ENCODE measurements at regions not wholly inside any gene's neighbourhood (a gene's known extent, or its start where the extent isn't known, plus 50 kb on each side); places are given as distances from the start of the nearest gene placed in this dataset.

DNA sequence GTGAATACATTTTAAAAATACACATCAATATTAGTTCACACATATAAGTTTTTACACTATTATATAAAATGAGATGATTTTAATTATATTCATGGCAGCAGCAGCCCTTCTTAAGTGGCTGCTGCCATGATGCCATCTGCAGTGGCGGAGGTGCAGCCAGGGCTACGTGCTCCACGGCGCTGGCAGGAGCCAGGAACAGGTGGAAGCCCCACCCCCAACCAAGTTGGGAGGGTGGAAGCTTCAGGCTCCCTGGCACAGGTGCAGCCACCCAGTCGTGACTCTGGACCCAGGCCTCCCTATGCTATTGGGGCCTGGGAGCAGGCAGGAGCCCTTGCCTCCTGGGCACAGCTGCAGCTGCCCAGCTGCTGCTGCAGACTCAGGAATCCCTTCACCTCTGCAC, 646.9 kb upstream of the PCDH9 start:
- Histone ChIP-seq H3K9ac (ENCODE audit: insufficient read length, low read depth) (no peak overlapping the region), H3K4me3 (ENCODE audit: insufficient read length, low read depth) (no peak overlapping the region), H3K9me3 (ENCODE audit: insufficient read depth, low read length) (no peaks in the 10 kb centered on the region), H3K4me1 (ENCODE audit: insufficient read depth, insufficient read length) (no peaks in the 10 kb centered on the region), H3K36me3 (ENCODE audit: insufficient read depth, insufficient read length, low read length) (no peaks in the 10 kb centered on the region), H3K27me3 (ENCODE audit: insufficient read depth, insufficient read length) (no peaks in the 10 kb centered on the region)
- no peak for DNase-seq (ENCODE audit: low read depth, low spot score)
- no peak for TF ChIP-seq SUZ12 (IDR thresholded peaks at IDR 0.05; ENCODE audit: extremely low read depth, insufficient read depth, insufficient read length)
- TF ChIP-seq YY1 (IDR thresholded peaks at IDR 0.05; ENCODE audit: insufficient read depth, insufficient read length), result no peak
- no peak for TF ChIP-seq ZNF274 (IDR thresholded peaks at IDR 0.05; ENCODE audit: low read depth, low read length)

DNA sequence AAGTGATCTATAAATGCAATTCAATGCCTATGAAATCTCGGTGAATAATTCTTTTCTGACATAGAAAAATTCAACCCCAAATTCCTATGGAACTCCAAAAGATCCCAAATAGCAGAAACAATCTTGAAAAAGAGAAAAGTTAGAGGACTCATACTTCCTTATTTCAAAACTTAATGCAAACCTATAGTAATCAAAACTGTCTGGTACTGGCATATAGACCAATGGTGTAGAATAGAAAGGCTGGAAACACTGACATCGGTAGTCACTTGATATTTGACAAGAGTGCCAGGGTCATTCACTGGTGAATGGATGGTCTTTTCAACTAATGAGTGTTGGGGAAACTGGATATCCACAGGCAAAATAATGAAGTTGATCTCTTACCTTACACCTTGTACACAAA, 637.1 kb upstream of the PCDH9 start:
- H3K9me3 ChIP-seq (ENCODE audit: insufficient read depth, low read length), result no peaks in the 10 kb centered on the region
- TF ChIP-seq YY1 (IDR thresholded peaks at IDR 0.05; ENCODE audit: insufficient read depth, insufficient read length) (no peak), SUZ12 (IDR thresholded peaks at IDR 0.05; ENCODE audit: extremely low read depth, insufficient read depth, insufficient read length) (no peak)

DNA sequence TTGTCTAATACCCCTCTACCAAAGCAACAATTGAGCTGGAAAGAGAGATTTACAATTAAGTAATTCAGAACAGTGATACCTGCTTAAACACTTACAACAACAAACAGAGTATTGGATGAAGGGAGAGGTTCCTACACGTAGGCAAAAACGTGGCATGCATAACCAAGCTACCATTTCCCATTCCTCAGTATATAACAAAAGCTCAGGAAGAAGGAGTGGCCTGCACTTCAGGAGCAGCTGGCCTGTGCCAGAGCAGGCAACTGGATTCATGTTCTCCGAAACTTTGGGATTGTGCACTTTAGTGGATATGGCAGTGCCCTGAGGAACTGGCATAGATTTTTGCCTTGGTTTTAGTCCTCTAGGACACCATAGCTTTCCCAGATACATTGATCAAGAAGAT, 630.2 kb upstream of the PCDH9 start:
- Histone ChIP-seq H3K4me3 (ENCODE audit: insufficient read length, low read depth) (no peak overlapping the region), H3K36me3 (ENCODE audit: insufficient read depth, insufficient read length, low read length) (no peaks in the 10 kb centered on the region), H3K4me1 (ENCODE audit: insufficient read depth, insufficient read length) (no peaks in the 10 kb centered on the region), H3K9ac (ENCODE audit: insufficient read length, low read depth) (no peak overlapping the region), H3K27me3 (ENCODE audit: insufficient read depth, insufficient read length) (no peaks in the 10 kb centered on the region), H3K9me3 (ENCODE audit: insufficient read depth, low read length) (no peaks in the 10 kb centered on the region)
- no peak for DNase-seq (ENCODE audit: low read depth, low spot score)
- TF ChIP-seq ZNF274 (IDR thresholded peaks at IDR 0.05; ENCODE audit: low read depth, low read length), result no peak
- no peak for TF ChIP-seq YY1 (IDR thresholded peaks at IDR 0.05; ENCODE audit: insufficient read depth, insufficient read length)
- TF ChIP-seq SUZ12 (IDR thresholded peaks at IDR 0.05; ENCODE audit: extremely low read depth, insufficient read depth, insufficient read length), result no peak

More for the DNA sequence above, 637.1 kb upstream of the PCDH9 start:
- DNase-seq (ENCODE audit: low read depth, low spot score), result no peak
- Histone ChIP-seq H3K4me1 (ENCODE audit: insufficient read depth, insufficient read length) (no peaks in the 10 kb centered on the region), H3K4me3 (ENCODE audit: insufficient read length, low read depth) (no peak overlapping the region), H3K9ac (ENCODE audit: insufficient read length, low read depth) (no peak overlapping the region), H3K27me3 (ENCODE audit: insufficient read depth, insufficient read length) (no peaks in the 10 kb centered on the region), H3K36me3 (ENCODE audit: insufficient read depth, insufficient read length, low read length) (no peaks in the 10 kb centered on the region)

DNA sequence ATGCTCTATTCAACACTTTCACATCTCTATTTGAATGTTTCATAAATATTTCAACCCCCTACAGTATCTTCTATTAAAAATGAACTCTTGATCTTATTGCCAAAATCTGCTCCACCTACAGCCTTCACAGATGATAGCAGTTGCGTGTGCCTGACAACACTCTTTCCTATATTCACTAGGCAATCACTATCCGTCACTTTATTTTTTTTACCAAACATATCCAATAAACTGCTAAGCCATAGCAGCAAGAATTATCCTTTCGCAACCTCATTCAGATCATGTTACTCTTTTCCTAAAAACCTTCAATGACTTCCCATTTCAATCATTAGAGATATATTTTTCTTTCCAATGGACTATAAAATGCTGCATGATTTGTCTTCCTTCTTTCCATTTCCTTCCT, 629.8 kb upstream of the PCDH9 start:
- no peaks in the 10 kb centered on the region for H3K36me3 ChIP-seq (ENCODE audit: insufficient read depth, insufficient read length, low read length)
- no peak for DNase-seq (ENCODE audit: low read depth, low spot score)
- no peak overlapping the region for H3K4me3 ChIP-seq (ENCODE audit: insufficient read length, low read depth)
- no peaks in the 10 kb centered on the region for H3K4me1 ChIP-seq (ENCODE audit: insufficient read depth, insufficient read length)
- TF ChIP-seq YY1 (IDR thresholded peaks at IDR 0.05; ENCODE audit: insufficient read depth, insufficient read length) (no peak), SUZ12 (IDR thresholded peaks at IDR 0.05; ENCODE audit: extremely low read depth, insufficient read depth, insufficient read length) (no peak), ZNF274 (IDR thresholded peaks at IDR 0.05; ENCODE audit: low read depth, low read length) (no peak)
- no peak overlapping the region for H3K9ac ChIP-seq (ENCODE audit: insufficient read length, low read depth)
- no peaks in the 10 kb centered on the region for H3K9me3 ChIP-seq (ENCODE audit: insufficient read depth, low read length)
- H3K27me3 ChIP-seq (ENCODE audit: insufficient read depth, insufficient read length), result no peaks in the 10 kb centered on the region

DNA sequence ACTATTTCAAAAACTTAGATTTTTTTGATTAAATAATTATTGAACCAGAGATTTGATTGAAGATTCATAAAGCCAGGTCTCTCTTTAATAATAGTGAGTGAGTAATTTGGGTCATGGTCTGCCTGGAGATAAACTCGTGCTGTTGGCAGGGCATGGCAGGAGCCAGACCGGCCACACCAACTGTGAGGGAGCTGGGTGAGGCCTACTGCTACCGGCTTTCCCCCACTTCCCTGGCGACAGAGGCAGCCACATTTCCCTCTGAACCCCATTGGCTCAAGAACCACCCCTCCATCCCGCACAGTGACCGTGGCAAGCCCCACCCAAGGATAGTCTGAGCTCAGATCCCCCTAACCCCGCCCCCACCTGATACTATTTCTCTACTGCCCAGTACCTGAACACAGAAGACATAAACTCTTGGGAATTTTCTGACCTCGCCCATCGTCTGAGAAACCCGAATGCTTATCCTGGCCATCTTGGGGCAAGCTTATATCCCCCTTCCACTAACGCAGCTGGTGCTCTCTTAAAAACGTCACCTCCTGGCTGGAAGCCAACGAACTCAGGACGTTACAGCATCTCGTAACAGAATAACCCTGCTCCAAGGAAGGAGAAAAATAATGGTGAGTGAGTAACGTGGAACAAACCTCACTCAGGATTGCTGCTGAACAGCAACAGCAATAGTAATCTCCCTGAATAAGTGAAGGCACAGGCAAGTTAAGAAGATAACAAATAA, 627.6 kb upstream of the PCDH9 start:
- no peak overlapping the region for H3K4me3 ChIP-seq (ENCODE audit: insufficient read length, low read depth)
- no peaks in the 10 kb centered on the region for H3K4me1 ChIP-seq (ENCODE audit: insufficient read depth, insufficient read length)
- no peak for DNase-seq (ENCODE audit: low read depth, low spot score)
- H3K36me3 ChIP-seq (ENCODE audit: insufficient read depth, insufficient read length, low read length), result no peaks in the 10 kb centered on the region
- TF ChIP-seq SUZ12 (IDR thresholded peaks at IDR 0.05; ENCODE audit: extremely low read depth, insufficient read depth, insufficient read length) (no peak), YY1 (IDR thresholded peaks at IDR 0.05; ENCODE audit: insufficient read depth, insufficient read length) (no peak), ZNF274 (IDR thresholded peaks at IDR 0.05; ENCODE audit: low read depth, low read length) (no peak)
- no peak overlapping the region for H3K9ac ChIP-seq (ENCODE audit: insufficient read length, low read depth)
- H3K9me3 ChIP-seq (ENCODE audit: insufficient read depth, low read length), result no peaks in the 10 kb centered on the region
- no peaks in the 10 kb centered on the region for H3K27me3 ChIP-seq (ENCODE audit: insufficient read depth, insufficient read length)

DNA sequence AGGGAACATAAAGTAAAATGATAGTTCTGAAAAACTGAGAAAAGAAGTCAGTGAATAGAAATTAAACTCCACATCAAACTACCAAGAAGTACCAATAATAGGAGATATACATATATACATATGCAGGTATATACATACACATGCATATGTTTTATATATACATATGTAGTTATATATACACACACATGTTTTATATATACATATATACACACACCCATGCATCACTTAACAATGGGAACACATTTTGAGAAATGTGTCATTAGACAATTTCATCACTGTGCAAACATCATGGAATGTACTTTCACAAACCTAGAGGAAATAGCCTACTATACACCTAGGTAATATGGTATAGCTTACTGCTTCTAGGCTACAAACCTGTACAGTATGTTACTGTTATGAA, 626.8 kb upstream of the PCDH9 start:
- DNase-seq (ENCODE audit: low read depth, low spot score), result no peak
- TF ChIP-seq YY1 (IDR thresholded peaks at IDR 0.05; ENCODE audit: insufficient read depth, insufficient read length) (no peak), ZNF274 (IDR thresholded peaks at IDR 0.05; ENCODE audit: low read depth, low read length) (no peak), SUZ12 (IDR thresholded peaks at IDR 0.05; ENCODE audit: extremely low read depth, insufficient read depth, insufficient read length) (no peak)
- H3K36me3 ChIP-seq (ENCODE audit: insufficient read depth, insufficient read length, low read length), result no peaks in the 10 kb centered on the region

DNA sequence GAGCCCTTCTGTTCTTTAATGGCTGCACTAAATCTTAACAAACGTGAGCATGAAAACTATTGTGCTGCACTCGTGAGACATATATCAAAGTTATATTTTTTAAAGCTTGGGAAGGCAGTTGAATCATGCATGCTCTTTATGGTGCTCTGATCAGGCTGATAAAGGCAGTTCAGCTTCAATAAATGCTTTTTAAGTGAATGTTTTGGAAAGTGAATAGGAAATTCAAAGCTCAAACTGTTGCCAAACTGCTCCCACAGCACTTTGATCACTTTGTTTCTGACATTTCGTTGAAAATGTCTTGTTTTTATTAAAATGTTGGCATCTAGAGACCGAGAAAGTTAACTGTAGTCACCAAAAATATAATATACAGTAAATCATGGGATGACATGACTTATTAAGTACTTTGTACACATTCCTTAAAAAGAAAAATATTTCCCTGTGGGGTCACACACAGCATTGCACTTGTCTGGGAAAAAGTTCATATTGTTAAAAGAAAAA, 625.7 kb upstream of the PCDH9 start:
- H3K9ac ChIP-seq (ENCODE audit: insufficient read length, low read depth), result no peak overlapping the region
- DNase-seq (ENCODE audit: low read depth, low spot score), result no peak

More for the DNA sequence above, 626.8 kb upstream of the PCDH9 start:
- no peak overlapping the region for H3K9ac ChIP-seq (ENCODE audit: insufficient read length, low read depth)
- no peaks in the 10 kb centered on the region for H3K27me3 ChIP-seq (ENCODE audit: insufficient read depth, insufficient read length)
- no peak overlapping the region for H3K4me3 ChIP-seq (ENCODE audit: insufficient read length, low read depth)
- H3K9me3 ChIP-seq (ENCODE audit: insufficient read depth, low read length), result no peaks in the 10 kb centered on the region
- H3K4me1 ChIP-seq (ENCODE audit: insufficient read depth, insufficient read length), result no peaks in the 10 kb centered on the region

More for the DNA sequence above, 625.7 kb upstream of the PCDH9 start:
- no peaks in the 10 kb centered on the region for H3K36me3 ChIP-seq (ENCODE audit: insufficient read depth, insufficient read length, low read length)
- H3K4me1 ChIP-seq (ENCODE audit: insufficient read depth, insufficient read length), result no peaks in the 10 kb centered on the region
- no peak for TF ChIP-seq ZNF274 (IDR thresholded peaks at IDR 0.05; ENCODE audit: low read depth, low read length)
- no peak overlapping the region for H3K4me3 ChIP-seq (ENCODE audit: insufficient read length, low read depth)
- no peaks in the 10 kb centered on the region for H3K27me3 ChIP-seq (ENCODE audit: insufficient read depth, insufficient read length)
- no peaks in the 10 kb centered on the region for H3K9me3 ChIP-seq (ENCODE audit: insufficient read depth, low read length)
